ENCODE measurements at regions not wholly inside any gene's neighbourhood (a gene's known extent, or its start where the extent isn't known, plus 50 kb on each side); places are given as distances from the start of the nearest gene placed in this dataset.
"Not testable (repeated sequence)": the region's sequence is repeated elsewhere in the genome, so short reads cannot be mapped to it uniquely, and the experiment has no call there.

DNA sequence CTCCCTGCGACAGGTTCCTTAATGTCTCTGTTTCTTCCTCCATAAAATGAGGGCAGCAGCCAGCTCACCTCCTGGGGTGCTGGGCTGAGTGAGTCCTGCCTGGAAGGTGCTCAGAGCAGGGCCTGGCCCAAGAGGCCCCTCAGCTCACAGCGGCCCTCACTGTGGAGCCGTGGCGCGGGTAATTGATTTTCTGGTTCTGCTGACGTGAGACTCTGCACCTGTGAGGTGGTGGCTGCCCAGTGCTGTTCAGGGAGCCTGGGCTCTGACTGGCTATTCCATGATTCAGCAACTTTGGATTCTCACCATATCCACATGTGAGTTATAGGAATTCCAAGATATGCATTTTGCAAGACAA, 266.6 kb downstream of the ADGRD1 start:
- Mint-ChIP-seq H3K4me1 (peaks cover 8% of the 10 kb centered on the region in 2 donors), H3K36me3 (no peaks in the 10 kb centered on the region), H3K9me3 (no peaks in the 10 kb centered on the region), H3K27me3 (ENCODE audit: low read depth in 3 of 3) (peaks cover 2 to 4% (median 4%) of the 10 kb centered on the region in 3 donors), H3K27ac (no peak overlapping the region), H3K4me3 (no peak overlapping the region)
- no peak for DNase-seq

GRCh38 chr12:131221061-131221956, 267.6 kb downstream of the ADGRD1 start:
- no peaks in the 10 kb centered on the region for H3K9me3 Mint-ChIP-seq
- DNase-seq, result no peak
- H3K4me3 Mint-ChIP-seq, result no peak overlapping the region
- peak overlapping the region in 1 of 6 donors; percentile 40 for H3K27ac Mint-ChIP-seq
- H3K27me3 Mint-ChIP-seq (ENCODE audit: low read depth in 3 of 3), result peaks cover 2 to 4% (median 4%) of the 10 kb centered on the region in 3 donors
- H3K36me3 Mint-ChIP-seq, result no peaks in the 10 kb centered on the region
- peaks cover 8% of the 10 kb centered on the region in 2 donors for H3K4me1 Mint-ChIP-seq

- no peaks in the 10 kb centered on the region for H3K36me3 Mint-ChIP-seq
- H3K4me1 Mint-ChIP-seq, result peaks cover 8% of the 10 kb centered on the region in 2 donors
Measured at GRCh38 chr12:131221957-131222328, 268.2 kb downstream of the ADGRD1 start.

DNA sequence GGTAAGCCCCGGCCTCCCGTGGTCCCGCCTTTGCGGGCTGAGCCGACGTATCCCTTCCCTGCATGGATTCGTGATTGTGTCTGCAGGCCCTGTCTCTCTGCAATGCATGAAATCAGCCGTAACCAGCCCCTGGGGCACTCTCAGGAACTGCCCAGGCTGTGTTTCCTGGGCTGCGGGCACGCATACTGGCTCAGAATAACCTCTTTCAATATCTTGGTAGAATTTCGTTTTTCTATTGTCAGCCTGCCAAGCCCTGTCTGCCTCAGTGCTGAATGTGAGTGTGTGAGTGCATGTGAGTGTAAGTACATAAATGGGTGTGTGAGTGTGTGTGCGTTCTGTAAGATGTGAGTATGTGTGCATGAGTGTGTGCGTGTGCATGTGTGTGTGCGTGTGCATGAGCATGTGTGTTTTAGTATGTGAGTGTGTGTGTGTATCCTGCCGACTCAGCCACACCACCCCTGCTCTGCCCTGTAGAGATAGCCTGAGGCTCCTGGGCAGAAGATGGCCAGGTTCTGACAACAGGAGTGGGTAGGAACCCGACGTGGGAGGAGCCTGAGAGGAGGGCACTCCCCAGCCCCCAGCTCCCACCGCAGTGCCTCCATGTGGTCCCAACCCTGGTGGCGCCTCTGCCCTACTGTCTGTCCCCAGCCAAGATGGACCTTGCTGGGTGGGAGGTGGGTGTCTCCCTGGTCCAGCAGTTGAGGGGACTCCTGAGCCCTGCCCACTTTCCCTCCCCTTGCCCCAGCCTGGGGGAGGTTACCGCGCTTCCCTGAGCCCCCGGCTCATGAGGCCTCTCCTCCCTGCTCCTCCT, 268.8 kb downstream of the ADGRD1 start:
- H3K27ac Mint-ChIP-seq, result no peak overlapping the region
- no peak for DNase-seq
- no peaks in the 10 kb centered on the region for H3K9me3 Mint-ChIP-seq
- H3K27me3 Mint-ChIP-seq (ENCODE audit: low read depth in 3 of 3), result peaks cover 1 to 6% (median 2%) of the 10 kb centered on the region in 3 donors
- H3K36me3 Mint-ChIP-seq, result no peaks in the 10 kb centered on the region
- peaks cover 8% of the 10 kb centered on the region in 2 donors for H3K4me1 Mint-ChIP-seq
- peak overlapping the region in 3 of 5 donors; percentile 15 to 49 (median 46) for H3K4me3 Mint-ChIP-seq

More at GRCh38 chr12:131221957-131222328, 268.2 kb downstream of the ADGRD1 start:
- peaks cover 1 to 4% (median 2%) of the 10 kb centered on the region in 3 donors for H3K27me3 Mint-ChIP-seq (ENCODE audit: low read depth in 3 of 3)
- peak overlapping the region in 3 of 5 donors; percentile 15 to 49 (median 46) for H3K4me3 Mint-ChIP-seq
- H3K9me3 Mint-ChIP-seq, result no peaks in the 10 kb centered on the region
- H3K27ac Mint-ChIP-seq, result peak overlapping the region in 1 of 6 donors; percentile 40
- DNase-seq, result peak in 1 of 3 donors; percentile 2

DNA sequence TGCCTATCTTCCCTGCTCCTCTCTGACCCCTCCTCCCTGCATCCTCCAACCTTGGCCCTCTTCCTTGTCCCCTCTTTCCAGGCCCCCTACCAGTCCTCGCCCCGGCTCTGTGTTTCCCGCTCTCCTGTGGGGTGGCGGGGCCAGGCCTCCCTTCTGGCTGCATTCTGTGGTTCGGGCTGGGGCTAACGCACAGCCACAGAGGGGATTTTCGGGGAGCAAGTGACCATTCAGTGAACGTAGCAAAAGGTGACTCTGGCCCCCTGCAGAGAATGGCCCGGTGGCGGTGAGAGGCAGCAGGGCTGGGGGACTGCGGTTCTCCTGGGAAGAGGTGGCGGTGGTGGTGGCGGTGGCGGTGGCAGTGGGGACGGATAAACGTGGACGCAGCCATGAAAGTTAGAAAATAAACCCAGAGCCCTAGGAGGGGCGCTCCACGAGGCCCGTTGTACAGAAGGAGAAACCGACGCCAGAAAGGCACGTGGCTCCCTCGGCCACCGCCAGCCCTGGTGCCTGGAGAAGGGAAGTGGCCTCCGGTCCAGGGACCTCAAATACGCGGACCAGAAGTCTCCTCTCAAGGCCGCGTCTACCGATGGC, 269.6 kb downstream of the ADGRD1 start:
- Mint-ChIP-seq H3K9me3 (no peaks in the 10 kb centered on the region), H3K27me3 (ENCODE audit: low read depth in 3 of 3) (peaks cover 1 to 6% (median 2%) of the 10 kb centered on the region in 3 donors), H3K4me3 (peak overlapping the region in 1 of 5 donors; percentile 15), H3K27ac (no peak overlapping the region), H3K36me3 (no peaks in the 10 kb centered on the region), H3K4me1 (peaks cover 8% of the 10 kb centered on the region in 2 donors)
- no peak for DNase-seq

GRCh38 chr12:131223791-131224225, 270.1 kb downstream of the ADGRD1 start:
- H3K9me3 Mint-ChIP-seq, result no peaks in the 10 kb centered on the region
- DNase-seq, result no peak
- H3K4me3 Mint-ChIP-seq, result no peak overlapping the region
- H3K4me1 Mint-ChIP-seq, result peaks cover 8% of the 10 kb centered on the region in 2 donors
- no peaks in the 10 kb centered on the region for H3K36me3 Mint-ChIP-seq
- H3K27me3 Mint-ChIP-seq (ENCODE audit: low read depth in 3 of 3), result peaks cover 1 to 6% (median 2%) of the 10 kb centered on the region in 3 donors
- H3K27ac Mint-ChIP-seq, result no peak overlapping the region

- not testable (repeated sequence) for H3K4me1 Mint-ChIP-seq; H3K4me3 Mint-ChIP-seq; H3K9me3 Mint-ChIP-seq; H3K36me3 Mint-ChIP-seq; H3K27ac Mint-ChIP-seq; DNase-seq; H3K27me3 Mint-ChIP-seq (ENCODE audit: low read depth in 3 of 3)
Measured at GRCh38 chr12:131224226-131225065, 270.7 kb downstream of the ADGRD1 start.

DNA sequence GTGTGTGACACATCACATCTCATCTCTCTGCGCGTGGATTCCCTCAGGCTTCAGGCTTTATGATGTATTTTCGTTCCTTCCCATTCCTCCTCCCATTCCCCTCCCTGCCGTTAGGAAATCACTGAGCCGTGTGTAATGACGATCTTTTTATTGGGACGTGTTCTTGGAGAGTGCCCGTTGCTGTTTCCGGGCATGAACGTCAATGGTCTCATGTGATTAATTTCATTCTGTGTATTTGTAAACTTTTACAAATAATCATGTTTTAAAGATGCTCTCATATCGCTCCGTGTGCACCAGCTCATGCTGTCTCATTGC, 271.3 kb downstream of the ADGRD1 start:
- H3K9me3 Mint-ChIP-seq, H3K27ac Mint-ChIP-seq: not testable (repeated sequence)

GRCh38 chr12:131226345-131227265, 272.9 kb downstream of the ADGRD1 start:
- H3K27ac Mint-ChIP-seq, result no peak overlapping the region
- no peak for DNase-seq
- H3K9me3 Mint-ChIP-seq, result no peaks in the 10 kb centered on the region
- peaks cover 8% of the 10 kb centered on the region in 2 donors for H3K4me1 Mint-ChIP-seq
- H3K36me3 Mint-ChIP-seq, result no peaks in the 10 kb centered on the region
- H3K27me3 Mint-ChIP-seq (ENCODE audit: low read depth in 3 of 3), result peaks cover 2 to 6% (median 4%) of the 10 kb centered on the region in 3 donors
- H3K4me3 Mint-ChIP-seq, result no peak overlapping the region

More for the DNA sequence above, 271.3 kb downstream of the ADGRD1 start:
- not testable (repeated sequence) for DNase-seq; H3K4me1 Mint-ChIP-seq; H3K27me3 Mint-ChIP-seq (ENCODE audit: low read depth in 3 of 3); H3K36me3 Mint-ChIP-seq; H3K4me3 Mint-ChIP-seq

DNA sequence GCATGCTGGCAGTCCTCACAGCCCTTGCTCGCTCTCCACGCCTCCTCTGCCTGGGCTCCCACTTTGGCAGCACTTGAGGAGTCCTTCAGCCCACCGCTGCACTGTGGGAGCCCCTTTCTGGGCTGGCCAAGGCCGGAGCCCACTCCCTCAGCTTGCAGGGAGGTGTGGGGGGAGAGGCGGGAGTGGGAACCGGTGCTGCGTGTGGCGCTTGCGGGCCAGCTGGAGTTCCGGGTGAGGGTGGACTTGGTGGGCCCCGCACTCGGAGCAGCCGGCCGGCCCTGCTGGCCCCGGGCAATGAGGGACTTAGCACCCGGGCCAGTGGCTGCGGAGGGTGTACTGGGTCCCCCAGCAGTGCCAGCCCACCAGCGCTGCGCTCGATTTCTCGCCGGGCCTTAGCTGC, 273.9 kb downstream of the ADGRD1 start:
- H3K27ac Mint-ChIP-seq; H3K27me3 Mint-ChIP-seq (ENCODE audit: low read depth in 3 of 3); H3K9me3 Mint-ChIP-seq; H3K4me1 Mint-ChIP-seq; DNase-seq; H3K4me3 Mint-ChIP-seq; H3K36me3 Mint-ChIP-seq: not testable (repeated sequence)

DNA sequence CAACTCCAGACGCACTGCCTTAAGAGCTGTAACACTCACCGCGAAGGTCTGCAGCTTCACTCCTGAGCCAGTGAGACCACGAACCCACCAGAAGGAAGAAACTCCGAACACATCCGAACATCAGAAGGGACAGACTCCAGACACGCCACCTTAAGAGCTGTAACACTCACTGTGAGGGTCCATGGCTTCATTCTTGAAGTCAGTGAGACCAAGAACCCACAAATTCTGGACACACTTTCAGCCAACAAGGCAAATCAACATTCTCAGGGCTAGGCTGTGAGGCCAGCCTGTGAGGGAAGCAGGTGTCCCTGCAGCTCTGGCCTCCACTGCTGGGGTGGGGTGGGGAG, 275.3 kb downstream of the ADGRD1 start:
- H3K27ac Mint-ChIP-seq; H3K4me1 Mint-ChIP-seq; H3K4me3 Mint-ChIP-seq; DNase-seq; H3K27me3 Mint-ChIP-seq (ENCODE audit: low read depth in 3 of 3); H3K36me3 Mint-ChIP-seq; H3K9me3 Mint-ChIP-seq: not testable (repeated sequence)

DNA sequence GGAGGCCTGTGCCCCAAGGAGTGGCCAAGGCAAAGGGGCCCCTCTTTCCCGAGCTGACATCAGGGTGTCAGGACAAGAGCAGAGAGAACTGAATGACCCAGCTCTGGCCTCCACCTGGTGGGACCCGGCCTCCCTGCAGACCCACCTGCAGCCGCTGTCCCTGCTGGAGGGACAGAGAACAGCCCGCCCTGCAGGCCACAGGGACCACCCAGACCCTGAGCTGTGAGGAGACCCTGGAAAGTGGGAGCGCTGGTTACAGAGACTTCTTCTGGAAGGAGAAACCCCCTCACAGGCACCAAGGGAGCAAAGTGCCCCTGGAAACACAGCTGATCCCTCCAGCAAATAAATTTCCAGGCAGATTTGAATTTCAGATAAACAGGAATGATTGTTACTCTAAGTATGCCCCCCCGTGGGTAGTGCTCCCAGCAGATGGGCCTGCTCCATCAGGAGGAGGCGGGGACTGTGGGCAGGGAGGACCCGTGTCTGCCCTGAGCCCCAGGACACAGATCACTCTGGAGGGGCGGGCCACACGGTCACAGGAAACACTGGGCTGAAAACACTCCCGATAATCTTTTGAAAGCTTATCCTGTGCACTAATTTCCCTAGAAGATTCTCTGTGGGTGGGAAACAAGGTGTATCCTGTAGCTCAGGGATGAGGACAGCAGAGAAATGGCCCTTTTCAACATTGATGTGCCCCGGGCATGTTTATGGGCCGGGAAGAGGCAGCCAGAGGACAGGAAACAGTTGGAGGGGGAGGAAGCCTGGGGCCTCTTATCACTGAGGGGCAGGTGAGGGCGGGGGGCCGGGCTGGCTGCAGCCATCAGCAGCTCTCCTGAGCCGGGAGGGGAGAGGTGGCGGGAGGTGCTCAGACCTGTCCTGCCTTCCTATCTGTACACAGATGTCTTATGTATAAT, 276.0 kb downstream of the ADGRD1 start:
- Mint-ChIP-seq H3K27me3 (ENCODE audit: low read depth in 3 of 3) (peaks cover 2 to 5% (median 2%) of the 10 kb centered on the region in 3 donors), H3K36me3 (no peaks in the 10 kb centered on the region), H3K4me3 (no peak overlapping the region), H3K4me1 (no peaks in the 10 kb centered on the region), H3K9me3 (no peaks in the 10 kb centered on the region), H3K27ac (no peak overlapping the region)
- DNase-seq, result no peak

Measured in immature natural killer cell (primary cell).